ENCODE measurements at regions not wholly inside any gene's neighbourhood (a gene's known extent, or its start where the extent isn't known, plus 50 kb on each side); places are given as distances from the start of the nearest gene placed in this dataset.

GRCh38 chr7:46970131-46970430 is 611.8 kb downstream of the TNS3 start:
- DNase-seq: no peak

DNA sequence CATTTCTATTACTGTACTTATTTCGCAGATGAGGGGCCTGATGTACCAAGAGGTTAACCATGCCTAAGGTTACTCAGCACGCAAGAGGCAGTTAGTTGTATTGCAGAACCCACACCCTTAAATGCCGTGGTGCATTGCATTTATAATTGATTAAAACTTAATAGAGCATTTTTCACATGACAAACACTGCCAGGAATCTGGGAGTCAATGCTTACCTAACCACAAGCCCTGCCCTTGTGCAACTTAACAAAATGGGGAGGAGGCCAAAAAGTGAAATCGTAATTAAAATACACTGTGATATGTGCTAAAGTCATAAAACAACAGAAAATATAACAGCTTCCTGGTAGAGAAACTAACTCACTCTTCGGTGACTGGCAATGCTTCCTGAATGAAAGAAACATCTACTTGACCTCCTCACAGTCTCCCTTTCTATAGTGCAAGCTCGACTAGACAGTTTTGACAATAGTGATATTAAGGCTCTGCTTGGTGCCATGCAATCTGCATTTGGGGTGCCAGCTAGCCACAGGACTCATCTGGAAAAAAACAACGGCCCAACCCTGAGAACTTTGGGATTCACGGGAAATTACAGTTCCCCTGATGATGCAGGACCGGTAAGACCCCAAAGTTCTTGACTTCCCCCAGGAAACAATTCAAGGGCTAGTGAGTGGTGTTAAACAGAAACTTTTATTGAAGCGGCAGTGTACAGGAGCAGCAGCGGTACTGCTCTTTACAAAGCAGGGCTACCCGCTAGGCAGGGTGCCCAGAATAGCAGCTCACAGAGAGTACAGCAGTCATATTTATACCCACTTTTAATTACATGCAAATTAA is 612.4 kb downstream of the TNS3 start:
- DNase-seq: no peak

DNA sequence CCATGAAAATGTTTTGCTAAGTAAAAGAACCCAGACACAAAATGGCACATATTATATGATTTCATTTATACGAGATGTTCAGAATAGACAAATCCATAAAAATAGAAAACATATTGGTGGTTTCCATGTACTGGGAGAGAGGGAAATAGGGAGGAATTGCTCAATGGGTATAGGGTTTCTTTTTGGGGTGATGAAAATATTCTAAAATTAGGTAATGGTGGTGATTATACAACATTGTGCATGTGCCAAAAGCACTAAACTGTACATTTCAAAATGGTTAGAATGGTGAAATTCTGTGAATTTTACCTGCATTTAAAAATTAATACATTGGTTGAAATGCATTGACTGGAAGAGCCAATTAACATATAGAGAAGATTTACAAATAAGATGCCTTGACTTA is 613.9 kb downstream of the TNS3 start:
- DNase-seq: no peak

DNA sequence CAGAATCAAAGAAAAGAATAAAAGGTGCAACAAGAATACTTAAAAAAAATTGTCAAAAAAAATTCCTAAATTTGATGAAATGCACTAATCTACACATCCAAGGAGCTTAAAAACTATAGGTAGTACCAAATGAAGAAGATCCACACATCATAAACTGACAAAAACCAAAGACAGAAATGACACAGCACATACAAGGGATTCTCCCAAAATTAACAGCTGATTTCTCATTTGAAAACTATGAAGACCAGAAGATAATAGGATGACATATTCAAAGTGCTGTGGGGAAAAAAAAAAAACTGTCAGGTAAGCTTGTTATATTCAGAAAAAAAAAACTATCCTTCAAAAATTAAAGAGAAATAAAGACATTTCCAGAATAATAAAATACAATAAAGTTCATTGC is 618.2 kb downstream of the TNS3 start:
- no peak for DNase-seq

GRCh38 chr7:46960970-46961369 is 620.9 kb downstream of the TNS3 start:
- DNase-seq: no peak

- no peak for DNase-seq
These were observed 624.7 kb downstream of the TNS3 start for GRCh38 chr7:46957195-46957594.

- no peak for DNase-seq
These were observed 626.4 kb downstream of the TNS3 start for GRCh38 chr7:46955531-46955930.

GRCh38 chr7:46954181-46954580 is 627.7 kb downstream of the TNS3 start:
- DNase-seq: no peak

- no peak for DNase-seq
These were observed 628.9 kb downstream of the TNS3 start for GRCh38 chr7:46953008-46953407.

- no peak for DNase-seq
These were observed 632.5 kb downstream of the TNS3 start for GRCh38 chr7:46949270-46949931.

GRCh38 chr7:46948716-46949115 is 633.2 kb downstream of the TNS3 start:
- no peak for DNase-seq

GRCh38 chr7:46945328-46945727 is 636.6 kb downstream of the TNS3 start:
- no peak for DNase-seq

DNA sequence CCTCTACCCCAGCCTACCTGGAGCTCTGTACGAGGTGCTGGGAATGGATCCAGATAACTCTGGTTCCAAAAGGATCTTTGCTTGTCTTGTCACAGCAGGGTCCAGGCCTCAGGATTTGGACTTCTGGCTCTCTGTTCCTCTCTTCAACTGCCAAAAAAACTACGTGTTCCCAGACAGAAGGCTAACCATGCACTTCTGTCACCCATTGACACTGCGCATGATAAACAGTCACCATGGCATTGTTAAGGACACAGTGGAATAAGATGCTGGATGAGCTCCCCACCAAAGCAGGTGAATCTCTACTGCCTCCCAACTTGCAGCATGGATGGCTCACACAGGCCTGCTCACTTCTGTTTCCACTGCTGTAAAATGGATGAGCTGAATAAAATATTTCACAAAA is 637.9 kb downstream of the TNS3 start:
- DNase-seq: no peak

DNA sequence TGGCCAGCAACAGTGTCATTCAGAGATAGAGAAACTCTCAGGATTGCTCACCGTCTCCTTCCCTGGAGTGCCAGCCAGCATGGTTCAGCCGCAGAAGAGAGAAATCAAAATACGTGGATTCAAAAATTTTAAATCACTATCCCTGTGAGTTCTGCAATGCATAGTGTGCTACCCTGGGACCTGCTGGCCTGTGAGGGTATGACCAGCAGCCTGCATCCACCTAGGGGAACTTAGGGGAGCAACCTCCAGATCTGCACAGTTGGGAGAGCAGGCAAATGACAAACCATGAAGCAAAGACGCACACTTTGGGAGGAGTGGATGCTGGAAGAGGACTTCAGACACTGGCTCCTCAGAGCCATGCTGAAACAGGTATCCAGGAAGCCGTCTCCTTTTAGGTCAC is 639.3 kb downstream of the TNS3 start:
- no peak for DNase-seq

DNA sequence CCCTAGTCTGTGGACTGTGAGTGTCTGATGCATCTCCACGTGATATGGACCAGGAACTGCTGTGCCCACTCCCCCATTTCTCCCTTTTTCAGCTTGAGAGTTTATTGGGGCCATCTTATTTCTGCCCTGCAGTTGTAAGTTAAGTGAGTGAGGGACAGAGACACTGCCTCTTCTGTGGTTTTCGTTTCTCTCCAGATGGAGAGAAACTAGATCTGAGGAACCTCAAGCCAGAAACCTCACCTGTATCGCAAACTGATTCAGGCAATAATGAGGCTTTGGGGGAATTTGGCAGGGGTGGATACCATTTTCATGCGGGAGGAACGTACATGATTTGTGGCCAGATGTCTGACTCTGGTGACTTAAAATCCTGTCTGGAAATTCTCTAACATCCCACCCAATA is 641.7 kb downstream of the TNS3 start:
- DNase-seq: no peak

DNA sequence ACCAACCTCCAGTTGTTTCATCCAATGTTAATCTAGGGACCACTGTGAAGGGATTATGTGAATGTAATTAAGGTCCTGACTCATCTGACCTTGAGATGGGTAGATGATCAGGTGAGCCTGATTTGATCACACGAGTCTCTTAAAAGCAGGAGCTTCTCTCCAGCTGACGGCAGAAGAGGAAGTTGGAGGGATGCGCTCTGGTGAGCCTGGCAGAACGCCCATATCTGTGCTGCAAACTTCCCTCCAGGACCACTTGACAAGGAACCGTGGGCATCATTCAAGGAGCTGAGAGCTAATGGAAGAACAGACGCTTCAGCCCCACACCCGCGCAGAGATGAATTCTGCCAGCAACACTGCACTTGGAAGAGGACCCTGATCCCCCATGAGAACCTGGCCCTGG is 642.4 kb downstream of the TNS3 start:
- DNase-seq: no peak

GRCh38 chr7:46939089-46939488 is 642.8 kb downstream of the TNS3 start:
- no peak for DNase-seq

DNA sequence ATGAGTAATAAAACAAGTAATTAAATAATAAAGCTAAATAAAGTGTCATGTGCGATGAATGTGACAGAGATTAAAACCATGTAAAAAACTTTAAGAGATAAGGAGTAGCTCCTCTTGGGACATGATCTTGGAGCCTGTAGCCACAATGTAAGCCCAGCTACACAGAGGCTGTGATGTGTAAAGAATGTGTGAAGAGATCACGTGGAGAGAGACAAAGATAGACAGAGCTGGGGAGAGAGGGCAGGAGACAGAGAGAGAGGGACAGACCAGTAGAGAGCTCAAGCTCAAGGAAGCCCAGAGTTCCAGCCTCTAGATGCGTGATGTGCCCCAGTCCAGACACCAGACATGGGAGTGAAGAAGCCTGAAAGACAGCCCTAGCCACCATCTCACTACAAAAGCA is 644.1 kb downstream of the TNS3 start:
- DNase-seq: no peak

DNA sequence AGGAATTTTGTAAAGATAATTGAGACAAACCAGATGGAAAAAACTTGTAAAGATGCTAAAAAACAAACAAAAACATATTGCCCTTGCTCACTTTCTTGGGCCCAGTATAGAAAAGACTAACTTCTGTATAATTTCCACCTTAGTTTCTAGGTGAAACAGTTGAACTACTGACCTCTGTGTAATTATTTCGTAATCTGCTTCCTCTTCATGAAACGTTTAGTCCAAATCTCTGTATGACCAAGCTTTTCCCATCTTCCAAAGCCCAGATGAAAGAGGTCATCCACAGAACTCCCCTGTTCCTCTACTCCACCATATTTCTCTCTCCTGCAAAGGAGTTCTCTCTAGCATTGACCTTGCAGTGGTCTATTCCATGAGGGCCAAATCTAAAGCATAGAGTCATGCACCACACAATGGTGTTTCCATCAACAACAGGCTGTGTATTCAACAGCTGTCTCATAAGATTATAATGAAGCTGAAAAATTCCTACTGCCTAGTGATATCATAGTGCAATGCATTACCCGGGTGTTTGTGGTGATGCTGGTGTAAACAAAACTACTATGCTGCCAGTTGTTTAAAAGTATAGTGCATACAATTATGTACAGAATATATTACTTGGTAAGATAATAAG is 647.6 kb downstream of the TNS3 start:
- no peak for DNase-seq

GRCh38 chr7:46933596-46933995 is 648.3 kb downstream of the TNS3 start:
- DNase-seq: no peak

- DNase-seq: no peak
These were observed 649.1 kb downstream of the TNS3 start for GRCh38 chr7:46932676-46933424.

- no peak for DNase-seq
These were observed 649.6 kb downstream of the TNS3 start for GRCh38 chr7:46932306-46932675.

DNA sequence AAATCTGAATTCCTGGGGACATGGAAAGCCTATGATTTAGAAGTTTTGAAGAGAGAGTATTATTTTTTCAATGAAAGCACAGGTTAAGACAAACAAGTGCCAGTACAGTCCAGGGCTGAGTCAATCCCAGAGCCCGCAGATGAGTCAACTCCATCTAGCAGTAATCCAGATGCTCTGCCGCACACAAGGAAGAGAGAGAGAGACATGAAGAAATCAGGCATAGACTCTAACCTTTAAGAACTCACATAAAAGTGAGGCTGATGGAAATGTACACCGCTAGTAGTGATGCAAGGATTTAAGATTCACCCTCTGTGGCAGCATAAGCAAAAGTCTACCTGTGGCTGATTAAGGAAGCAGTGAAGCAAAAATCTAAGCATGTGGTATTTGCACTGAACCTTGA is 651.5 kb downstream of the TNS3 start:
- DNase-seq: no peak

DNA sequence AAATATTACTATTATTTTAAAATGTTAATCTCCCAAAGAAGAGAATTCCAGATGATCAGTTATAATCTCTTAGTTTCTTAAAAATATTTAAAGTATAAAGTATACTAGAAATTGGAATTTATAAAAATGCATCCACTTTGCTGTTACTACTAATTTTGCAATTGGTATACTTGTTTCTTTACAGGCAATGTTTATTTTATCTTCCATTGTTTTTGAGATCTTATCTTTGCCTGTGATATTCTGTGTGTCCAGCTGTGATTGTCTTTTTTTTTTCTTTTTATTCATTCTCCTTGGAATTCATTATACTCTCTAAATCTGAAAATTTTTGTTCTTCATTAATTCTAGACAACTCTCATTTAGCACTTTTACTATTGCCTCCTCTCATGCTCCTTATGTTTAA is 652.6 kb downstream of the TNS3 start:
- DNase-seq: no peak

Measured in CD4-positive, alpha-beta T cell treated with Interleukin-15 for 1 hour (primary cell).